Thoracic aorta (tissue), 2 donors: ENCODE measurements at regions not wholly inside any gene's neighbourhood (a gene's known extent, or its start where the extent isn't known, plus 50 kb on each side); places are given as distances from the start of the nearest gene placed in this dataset.

Experiments
- ATAC-seq: fragments of 150-250 bp; one replicate; pipeline ENCODE4 v1.8.0; 2017; ENCODE audit warnings: low read depth; ENCODE audit not compliant: insufficient number of reproducible peaks, low FRiP score
- DNase-seq: peaks from one replicate; pipeline ENCODE4 v3.0.0-alpha.2; 2020; ENCODE audit warnings: low spot score
- H3K27ac ChIP-seq, 2 donors: fragments of 200-600 bp; sonication (generic); 1 replicate in 1 of 2; 2 replicates in 1 of 2; pipeline ENCODE4 v1.5.1; 2016; ENCODE audit warnings: mild to moderate bottlenecking in 2 of 2, moderate library complexity in 2 of 2
- H3K27me3 ChIP-seq: fragments of 200-600 bp; sonication (generic); replicated peaks from 2 replicates; pipeline ENCODE4 v1.6.0; 2016; ENCODE audit warnings: mild to moderate bottlenecking; ENCODE audit not compliant: insufficient read depth
- H3K36me3 ChIP-seq: fragments of 200-600 bp; sonication (generic); one replicate; pipeline ENCODE4 v1.5.1; 2016
- H3K4me1 ChIP-seq, 2 donors: fragments of 200-600 bp; sonication (generic); 1 replicate in 1 of 2; 2 replicates in 1 of 2; pipeline versions ENCODE4 v1.5.1 to v1.6.0; 2016; ENCODE audit warnings: low read depth in 2 of 2, mild to moderate bottlenecking in 1 of 2; ENCODE audit not compliant: control insufficient read depth in 1 of 2
- H3K4me3 ChIP-seq: fragments of 200-600 bp; sonication (generic); 2 replicates; pipeline ENCODE4 v1.5.1; 2016; ENCODE audit warnings: mild to moderate bottlenecking
- H3K9me3 ChIP-seq: fragments of 200-600 bp; sonication (generic); 2 replicates; pipeline ENCODE4 v1.5.1; 2016
- CTCF ChIP-seq: fragments of 200-600 bp; sonication (generic); IDR thresholded peaks from one replicate; pipeline ENCODE4 v1.5.1; 2019; ENCODE audit warnings: antibody characterized with exemption

GRCh38 chr20:60266177-60266823, 308.1 kb downstream of the CDH26 start:
- H3K9me3 ChIP-seq, result no peaks in the 10 kb centered on the region
- no peak for ATAC-seq
- no peak for DNase-seq
- no peaks in the 10 kb centered on the region for H3K4me1 ChIP-seq
- H3K4me3 ChIP-seq, result no peak overlapping the region
- TF ChIP-seq CTCF, result no peak
- H3K27me3 ChIP-seq, result no peaks in the 10 kb centered on the region
- H3K27ac ChIP-seq, result no peak overlapping the region
- no peaks in the 10 kb centered on the region for H3K36me3 ChIP-seq

GRCh38 chr20:60268491-60268890, 310.3 kb downstream of the CDH26 start:
- no peaks in the 10 kb centered on the region for H3K9me3 ChIP-seq
- no peak overlapping the region for H3K27ac ChIP-seq
- no peaks in the 10 kb centered on the region for H3K27me3 ChIP-seq
- no peaks in the 10 kb centered on the region for H3K4me1 ChIP-seq
- TF ChIP-seq CTCF, result no peak
- H3K36me3 ChIP-seq, result no peaks in the 10 kb centered on the region
- H3K4me3 ChIP-seq, result no peak overlapping the region
- ATAC-seq (no peak), DNase-seq (no peak)

- Histone ChIP-seq H3K27ac (no peak overlapping the region), H3K36me3 (no peaks in the 10 kb centered on the region), H3K27me3 (no peaks in the 10 kb centered on the region), H3K4me1 (no peaks in the 10 kb centered on the region), H3K4me3 (no peak overlapping the region), H3K9me3 (no peaks in the 10 kb centered on the region)
- TF ChIP-seq CTCF, result no peak
- DNase-seq, result no peak
- ATAC-seq, result no peak
Observed at GRCh38 chr20:60269573-60270162, 311.4 kb downstream of the CDH26 start.

GRCh38 chr20:60270341-60270740, 312.1 kb downstream of the CDH26 start:
- no peak for DNase-seq
- Histone ChIP-seq H3K4me3 (no peak overlapping the region), H3K36me3 (no peaks in the 10 kb centered on the region), H3K4me1 (no peaks in the 10 kb centered on the region), H3K27ac (no peak overlapping the region), H3K27me3 (no peaks in the 10 kb centered on the region), H3K9me3 (no peaks in the 10 kb centered on the region)
- no peak for TF ChIP-seq CTCF
- ATAC-seq, result no peak

- Histone ChIP-seq H3K36me3 (no peaks in the 10 kb centered on the region), H3K4me1 (no peaks in the 10 kb centered on the region), H3K9me3 (no peaks in the 10 kb centered on the region), H3K4me3 (no peak overlapping the region), H3K27ac (no peak overlapping the region), H3K27me3 (no peaks in the 10 kb centered on the region)
- DNase-seq, result no peak
- ATAC-seq, result no peak
- TF ChIP-seq CTCF, result no peak
Observed at GRCh38 chr20:60271597-60271996, 313.4 kb downstream of the CDH26 start.
